Effector memory CD8-positive, alpha-beta T cell (primary cell): ENCODE measurements at regions not wholly inside any gene's neighbourhood (a gene's known extent, or its start where the extent isn't known, plus 50 kb on each side); places are given as distances from the start of the nearest gene placed in this dataset.

Experiments used
- ATAC-seq: fragments of 150-1000 bp; cut with Tn5 transposase; replicated peaks from 2 replicates; pipeline ENCODE4 v1.10.0; 2021; ENCODE audit warnings: mild to moderate bottlenecking, moderate library complexity
- DNase-seq, 3 experiments: peaks; one replicate each; pipeline ENCODE4 v3.0.0; 2021
- H3K27ac Mint-ChIP-seq, 2 donors: one replicate each; pipeline ENCODE4 v1.8.0; 2022; ENCODE audit warnings: mild to moderate bottlenecking in 2 of 2, mixed read lengths in 2 of 2, moderate library complexity in 2 of 2
- H3K27me3 Mint-ChIP-seq, 2 donors: one replicate each; pipeline ENCODE4 v1.8.0; 2022; ENCODE audit warnings: mixed read lengths in 2 of 2
- H3K36me3 Mint-ChIP-seq: one replicate; pipeline ENCODE4 v1.8.0; 2022; ENCODE audit warnings: mild to moderate bottlenecking, moderate library complexity, mixed read lengths; ENCODE audit not compliant: insufficient read depth
- H3K4me1 Mint-ChIP-seq, 2 donors: one replicate each; pipeline ENCODE4 v1.8.0; 2022; ENCODE audit warnings: low read depth in 2 of 2, mixed read lengths in 2 of 2
- H3K4me3 Mint-ChIP-seq, 2 donors: one replicate each; pipeline ENCODE4 v1.8.0; 2022; ENCODE audit warnings: mild to moderate bottlenecking in 2 of 2, mixed read lengths in 2 of 2, moderate library complexity in 2 of 2
- H3K9me3 Mint-ChIP-seq, 2 donors: one replicate each; pipeline ENCODE4 v1.8.0; 2022; ENCODE audit warnings: mixed read lengths in 2 of 2

- peaks cover 8 to 20% of the 10 kb centered on the region in 2 donors for H3K9me3 Mint-ChIP-seq
- H3K27ac Mint-ChIP-seq, result no peak overlapping the region
- no peaks in the 10 kb centered on the region for H3K4me1 Mint-ChIP-seq
- peaks cover 0 to 3% of the 10 kb centered on the region in 2 donors for H3K27me3 Mint-ChIP-seq
- DNase-seq (no peak), ATAC-seq (no peak)
- no peaks in the 10 kb centered on the region for H3K36me3 Mint-ChIP-seq
- no peak overlapping the region for H3K4me3 Mint-ChIP-seq
Measured at GRCh38 chr10:130862626-130863025, 448.9 kb downstream of the TCERG1L start.

GRCh38 chr10:130863044-130863443 lies 448.5 kb downstream of the TCERG1L start:
- DNase-seq (no peak), ATAC-seq (no peak)
- H3K27me3 Mint-ChIP-seq, result no peaks in the 10 kb centered on the region
- no peaks in the 10 kb centered on the region for H3K36me3 Mint-ChIP-seq
- H3K9me3 Mint-ChIP-seq, result peaks cover 7 to 16% of the 10 kb centered on the region in 2 donors
- H3K4me3 Mint-ChIP-seq, result no peak overlapping the region
- H3K27ac Mint-ChIP-seq, result no peak overlapping the region
- no peaks in the 10 kb centered on the region for H3K4me1 Mint-ChIP-seq

DNA sequence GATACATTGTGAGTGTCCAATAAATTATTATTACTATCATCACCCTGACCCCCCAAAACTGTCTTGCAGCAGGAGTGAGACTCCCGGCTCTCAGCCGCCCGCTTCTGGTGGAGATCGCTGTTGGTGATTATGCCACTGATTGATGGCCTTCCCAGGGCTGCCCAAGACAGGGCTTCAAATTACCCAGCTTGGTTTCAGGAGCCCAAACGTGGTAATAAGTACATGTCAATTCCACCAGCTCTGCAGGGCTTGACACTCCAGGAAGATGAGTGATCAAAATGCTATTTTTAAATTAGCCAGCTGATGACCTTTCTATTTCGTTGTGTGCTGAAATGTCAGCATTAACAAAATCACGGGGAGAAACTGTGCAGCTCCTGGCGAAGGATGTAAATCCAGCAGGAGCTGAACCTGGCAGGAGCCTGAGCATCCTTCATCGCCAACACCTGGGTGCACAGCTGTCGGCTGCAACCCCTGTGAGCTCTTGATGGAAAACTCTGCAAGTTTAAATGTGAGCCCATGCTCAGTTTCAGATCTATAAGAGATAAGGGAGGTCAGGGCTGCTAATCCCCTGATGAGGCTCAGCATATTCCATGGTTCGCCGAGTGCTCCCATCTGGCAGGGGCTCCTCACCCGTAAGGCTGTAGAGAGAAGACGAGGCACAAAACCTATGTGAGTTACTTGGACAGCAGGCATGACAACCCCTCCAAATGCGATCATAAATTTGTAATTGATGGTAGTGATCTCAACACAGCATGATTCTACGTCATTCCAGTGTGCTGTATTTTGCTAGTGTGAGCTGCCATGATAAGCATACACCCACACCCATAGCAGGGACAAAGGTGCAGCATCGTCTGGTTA lies 446.3 kb downstream of the TCERG1L start:
- Mint-ChIP-seq H3K27ac (no peak overlapping the region), H3K4me1 (no peaks in the 10 kb centered on the region), H3K27me3 (no peaks in the 10 kb centered on the region), H3K36me3 (no peaks in the 10 kb centered on the region), H3K9me3 (peaks cover 7 to 8% of the 10 kb centered on the region in 2 donors), H3K4me3 (no peak overlapping the region)
- DNase-seq (no peak), ATAC-seq (no peak)

DNA sequence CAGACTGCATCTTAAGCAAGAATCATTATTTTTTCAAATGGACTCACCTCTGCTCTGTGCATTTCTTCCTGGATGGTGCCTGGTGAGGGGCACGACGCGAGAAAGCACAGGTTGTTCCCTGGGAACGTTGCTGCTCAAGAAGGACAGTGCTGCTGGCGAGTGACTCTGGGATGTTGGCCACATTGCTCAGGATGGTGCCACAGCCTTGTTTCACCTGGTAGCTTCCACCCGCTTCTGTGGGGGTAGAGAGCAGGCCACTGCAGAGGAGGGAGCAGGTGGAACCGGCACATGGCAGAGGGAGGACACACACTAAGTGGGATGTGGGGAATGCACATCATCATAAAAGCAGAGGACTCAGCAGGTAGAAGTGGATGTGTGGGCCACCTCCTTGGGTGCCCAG lies 444.7 kb downstream of the TCERG1L start:
- DNase-seq (no peak), ATAC-seq (no peak)
- Mint-ChIP-seq H3K4me1 (no peaks in the 10 kb centered on the region), H3K36me3 (no peaks in the 10 kb centered on the region), H3K27me3 (no peaks in the 10 kb centered on the region), H3K27ac (no peak overlapping the region), H3K4me3 (no peak overlapping the region), H3K9me3 (peaks cover 5 to 7% of the 10 kb centered on the region in 2 donors)

DNA sequence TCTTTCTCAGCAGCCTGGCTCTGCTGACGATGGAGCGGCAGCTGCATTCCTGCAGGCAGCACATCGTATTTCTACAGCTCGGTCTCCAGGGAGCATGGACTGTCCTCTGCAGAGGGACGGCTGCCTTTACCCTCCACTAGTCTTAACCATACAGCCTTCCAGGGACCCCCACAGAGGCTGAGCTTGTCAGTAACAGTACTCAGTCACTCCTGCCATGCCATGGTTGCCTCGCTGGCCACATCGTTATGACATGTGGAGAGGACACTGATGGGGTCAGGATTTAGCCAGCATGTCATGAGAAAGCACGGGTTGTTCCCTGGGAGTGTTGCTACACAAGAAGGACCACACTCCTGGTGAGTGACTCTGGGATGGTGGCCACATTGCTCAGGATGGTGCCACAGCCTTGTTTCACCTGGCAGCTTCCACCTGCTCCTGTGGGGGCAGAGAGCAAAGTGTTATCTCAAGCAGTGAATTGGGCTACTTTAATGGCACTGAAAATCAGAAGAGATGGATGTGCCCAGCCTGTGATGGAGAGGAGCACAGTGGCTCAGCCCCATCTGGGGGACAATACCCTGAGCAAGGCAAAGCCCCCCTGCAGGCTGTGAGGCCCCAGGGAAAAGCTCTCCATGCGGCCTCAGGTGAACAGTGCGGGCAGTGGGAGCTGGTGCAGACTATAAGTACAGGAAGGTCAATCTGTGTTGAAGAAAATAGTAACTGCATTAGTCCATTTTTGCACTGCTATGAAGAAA lies 443.9 kb downstream of the TCERG1L start:
- ATAC-seq (no peak), DNase-seq (no peak)
- Mint-ChIP-seq H3K4me3 (no peak overlapping the region), H3K27me3 (no peaks in the 10 kb centered on the region), H3K27ac (no peak overlapping the region), H3K4me1 (no peaks in the 10 kb centered on the region), H3K9me3 (peaks cover 5 to 7% of the 10 kb centered on the region in 2 donors), H3K36me3 (no peaks in the 10 kb centered on the region)

- H3K4me1 Mint-ChIP-seq, result no peaks in the 10 kb centered on the region
- ATAC-seq, result no peak
- no peak overlapping the region for H3K4me3 Mint-ChIP-seq
- no peaks in the 10 kb centered on the region for H3K36me3 Mint-ChIP-seq
- no peak overlapping the region for H3K27ac Mint-ChIP-seq
- DNase-seq, result no peak
- peaks cover 0 to 5% of the 10 kb centered on the region in 2 donors for H3K9me3 Mint-ChIP-seq
- H3K27me3 Mint-ChIP-seq, result no peaks in the 10 kb centered on the region
Measured at GRCh38 chr10:130869179-130869841, 442.2 kb downstream of the TCERG1L start.

GRCh38 chr10:130871406-130871805 lies 440.1 kb downstream of the TCERG1L start:
- Mint-ChIP-seq H3K4me3 (no peak overlapping the region), H3K27ac (no peak overlapping the region), H3K36me3 (no peaks in the 10 kb centered on the region), H3K4me1 (no peaks in the 10 kb centered on the region), H3K27me3 (no peaks in the 10 kb centered on the region), H3K9me3 (peaks cover 0 to 10% of the 10 kb centered on the region in 2 donors)
- DNase-seq (no peak), ATAC-seq (no peak)

GRCh38 chr10:130873636-130874035 lies 437.9 kb downstream of the TCERG1L start:
- Mint-ChIP-seq H3K27ac (no peak overlapping the region), H3K36me3 (no peaks in the 10 kb centered on the region), H3K4me1 (no peaks in the 10 kb centered on the region), H3K4me3 (no peak overlapping the region), H3K27me3 (no peaks in the 10 kb centered on the region), H3K9me3 (peaks cover 0 to 12% of the 10 kb centered on the region in 2 donors)
- DNase-seq (no peak), ATAC-seq (no peak)

DNA sequence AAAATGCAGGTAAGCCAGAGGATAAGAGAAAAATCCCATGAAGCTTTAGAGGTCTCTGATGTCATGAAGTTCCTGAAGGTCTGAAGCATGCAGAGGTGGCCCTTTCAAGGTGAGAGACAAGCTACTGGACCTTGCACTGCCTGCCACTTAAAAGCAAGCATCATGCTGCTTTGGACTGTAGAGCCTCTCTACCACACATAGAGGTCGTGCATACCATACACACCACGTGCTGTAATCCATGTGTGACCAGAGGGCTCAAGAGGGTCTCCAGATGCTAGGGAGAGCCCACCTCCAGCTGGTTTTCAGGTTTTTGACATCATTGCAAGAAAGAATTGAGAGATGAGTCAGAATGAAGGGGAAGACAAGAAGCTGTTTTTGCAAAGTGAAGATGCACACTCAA lies 436.4 kb downstream of the TCERG1L start:
- no peak for ATAC-seq
- Mint-ChIP-seq H3K36me3 (no peaks in the 10 kb centered on the region), H3K9me3 (peaks cover 0 to 9% of the 10 kb centered on the region in 2 donors), H3K27ac (no peak overlapping the region), H3K4me1 (no peaks in the 10 kb centered on the region), H3K4me3 (no peak overlapping the region), H3K27me3 (no peaks in the 10 kb centered on the region)
- DNase-seq, result no peak

- Mint-ChIP-seq H3K36me3 (no peaks in the 10 kb centered on the region), H3K9me3 (peaks cover 0 to 9% of the 10 kb centered on the region in 2 donors), H3K27ac (no peak overlapping the region), H3K27me3 (no peaks in the 10 kb centered on the region), H3K4me3 (no peak overlapping the region), H3K4me1 (no peaks in the 10 kb centered on the region)
- DNase-seq, result no peak
- ATAC-seq, result no peak
Measured at GRCh38 chr10:130875897-130876472, 435.5 kb downstream of the TCERG1L start.

- H3K27ac Mint-ChIP-seq, result no peak overlapping the region
- H3K36me3 Mint-ChIP-seq, result no peaks in the 10 kb centered on the region
- H3K4me3 Mint-ChIP-seq, result no peak overlapping the region
- no peak for ATAC-seq
- H3K9me3 Mint-ChIP-seq, result peaks cover 0 to 9% of the 10 kb centered on the region in 2 donors
- no peak for DNase-seq
- H3K4me1 Mint-ChIP-seq, result no peaks in the 10 kb centered on the region
- no peaks in the 10 kb centered on the region for H3K27me3 Mint-ChIP-seq
Measured at GRCh38 chr10:130877126-130877525, 434.4 kb downstream of the TCERG1L start.

GRCh38 chr10:130878131-130878530 lies 433.4 kb downstream of the TCERG1L start:
- H3K4me3 Mint-ChIP-seq, result no peak overlapping the region

DNA sequence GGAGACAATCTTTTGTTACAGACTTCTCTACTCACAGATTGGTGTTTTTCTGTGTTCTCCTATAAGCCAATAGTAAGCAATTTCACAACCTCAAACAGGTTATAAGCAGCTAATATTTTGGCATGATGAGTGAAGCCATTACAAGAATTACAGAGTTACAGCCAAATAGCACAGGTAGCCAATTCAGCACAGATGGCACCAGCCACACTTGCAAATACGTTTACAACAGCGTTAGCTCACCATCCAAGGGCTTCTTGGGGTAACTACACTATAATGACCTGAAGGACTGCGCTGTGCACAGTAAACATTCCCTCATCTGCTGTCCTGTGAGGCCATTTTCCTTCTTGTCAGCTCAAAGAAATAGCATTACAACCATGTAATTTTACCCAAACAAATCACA lies 428.6 kb downstream of the TCERG1L start:
- Mint-ChIP-seq H3K27ac (no peak overlapping the region), H3K9me3 (peaks cover 0 to 2% of the 10 kb centered on the region in 2 donors), H3K4me3 (no peak overlapping the region), H3K27me3 (no peaks in the 10 kb centered on the region), H3K36me3 (no peaks in the 10 kb centered on the region), H3K4me1 (no peaks in the 10 kb centered on the region)
- DNase-seq (no peak), ATAC-seq (no peak)

More at GRCh38 chr10:130878131-130878530, 433.4 kb downstream of the TCERG1L start:
- H3K4me1 Mint-ChIP-seq, result no peaks in the 10 kb centered on the region
- H3K27me3 Mint-ChIP-seq, result no peaks in the 10 kb centered on the region
- H3K9me3 Mint-ChIP-seq, result peaks cover 0 to 9% of the 10 kb centered on the region in 2 donors
- H3K36me3 Mint-ChIP-seq, result no peaks in the 10 kb centered on the region
- no peak for ATAC-seq
- DNase-seq, result no peak
- H3K27ac Mint-ChIP-seq, result no peak overlapping the region
